Heart left ventricle (tissue), 16 donors: ENCODE measurements at regions not wholly inside any gene's neighbourhood (a gene's known extent, or its start where the extent isn't known, plus 50 kb on each side); places are given as distances from the start of the nearest gene placed in this dataset.

ENCODE experiments used
- ATAC-seq, 4 donors: fragments of 200-7000 bp; cut with Tn5 transposase; one replicate each; pipeline ENCODE4 v1.9.1; 2020 to 2022; ENCODE audit warnings: moderate library complexity in 4 of 4, mild to moderate bottlenecking in 3 of 4, moderate number of reproducible peaks in 1 of 4
- DNase-seq, 5 donors: peaks; one replicate each; pipeline ENCODE4 v3.0.0-alpha.2; 2020
- H3K27ac ChIP-seq, 12 donors: fragments of 200-600 bp; sonication (generic) in 4 of 12; one replicate each; pipeline versions ENCODE4 v1.5.0 to v1.8.0; 2016 to 2022; ENCODE audit warnings: mild to moderate bottlenecking in 2 of 12
- H3K27me3 ChIP-seq, 9 donors: fragments of 200-600 bp; sonication (generic) in 2 of 9; one replicate each; pipeline versions ENCODE4 v1.5.1 to v1.8.0; 2016 to 2022; ENCODE audit warnings: mild to moderate bottlenecking in 3 of 9
- H3K36me3 ChIP-seq, 9 donors: fragments of 200-600 bp; sonication (generic) in 2 of 9; one replicate each; pipeline versions ENCODE4 v1.5.0 to v1.8.0; 2018 to 2022; ENCODE audit warnings: mild to moderate bottlenecking in 2 of 9
- H3K4me1 ChIP-seq, 12 donors: fragments of 200-600 bp; sonication (generic) in 4 of 12; one replicate each; pipeline versions ENCODE4 v1.5.0 to v1.8.0; 2016 to 2022; ENCODE audit warnings: mild to moderate bottlenecking in 3 of 12
- H3K4me3 ChIP-seq, 12 donors: fragments of 200-600 bp; sonication (generic) in 4 of 12; one replicate each; pipeline versions ENCODE4 v1.5.0 to v1.8.0; 2017 to 2022; ENCODE audit warnings: mild to moderate bottlenecking in 9 of 12, moderate library complexity in 4 of 12
- H3K9me3 ChIP-seq, 12 donors: fragments of 200-600 bp; sonication (generic) in 4 of 12; one replicate each; pipeline versions ENCODE4 v1.5.0 to v1.8.0; 2016 to 2022; ENCODE audit warnings: mild to moderate bottlenecking in 1 of 12
- POLR2A ChIP-seq, 2 donors: fragments of 450-650 bp; IDR thresholded peaks; one replicate each; pipeline ENCODE4 v1.6.1; 2017; ENCODE audit warnings: antibody characterized with exemption in 2 of 2, mild to moderate bottlenecking in 2 of 2, moderate library complexity in 2 of 2
- WGBS, 4 donors: extraction: QIAGEN DNeasy Blood & Tissue Kit in 2 of 4; methylation state at CpG; one replicate each; pipeline versions ENCODE4 v1.1.5 to v1.1.7; 2013 to 2018; 5-methylcytosine and 5-hydroxymethylcytosine counted together
- intact Hi-C, 10 donors: fragments of 100-400 bp; cut with DNase I; formaldehyde crosslinking; loops; one replicate each; pipeline versions ENCODE4 v1.11.1 to v1.14.2; 2022
- TF ChIP-seq, protein P1 (sequence below), 12 donors: fragments of 200-600 bp; sonication (generic) in 4 of 12; IDR thresholded peaks; one replicate each; pipeline versions ENCODE4 v1.5.0 to v1.8.0; 2018 to 2022; ENCODE audit warnings: antibody characterized with exemption in 12 of 12, mild to moderate bottlenecking in 5 of 12
- donor health status: ischemic (EF 13 %, LVEDD 7.1; RV severe dilation, severe dysfunction).
- donor health status: healthy with polysubstance abuse.
- donor health status: DM: no; HTN: yes; CAD: no.
- donor health status: DM: no; HTN: no; CAD: no.
- donor health status: ischemic (EF 25% LVEDD 6.9; RV normal size, moderate dysfunction).
- donor health status: ischemic (EF 25% LVEDD 5.7; RV mildly dilated, moderate dysfunction).
- donor health status: healthy.
- donor health status: DM: yes; HTN: yes; CAD: no.
- donor health status: ischemic (EF 35%, LVEDD 5.7; RV mildly dilated, moderate dysfunction).
- donor health status: nonischemic (EF 11% LVEDD 7.7; RV severe dilation, severe dysfunction).
- donor health status: DM: yes; HTN: yes; CAD: no.
- donor health status: PGD.
- donor health status: ischemic (EF 29% LVEDD 5.4; RV normal size, mild dysfunction).
- donor health status: nonischemic (EF 23%, LVEDD 6.1; RV moderate dilation, normal function).

- no peaks in the 10 kb centered on the region for H3K36me3 ChIP-seq
- ATAC-seq = no peak
- no peak for DNase-seq
- intact Hi-C loops = no loop called here
- TF ChIP-seq, protein P1, sequence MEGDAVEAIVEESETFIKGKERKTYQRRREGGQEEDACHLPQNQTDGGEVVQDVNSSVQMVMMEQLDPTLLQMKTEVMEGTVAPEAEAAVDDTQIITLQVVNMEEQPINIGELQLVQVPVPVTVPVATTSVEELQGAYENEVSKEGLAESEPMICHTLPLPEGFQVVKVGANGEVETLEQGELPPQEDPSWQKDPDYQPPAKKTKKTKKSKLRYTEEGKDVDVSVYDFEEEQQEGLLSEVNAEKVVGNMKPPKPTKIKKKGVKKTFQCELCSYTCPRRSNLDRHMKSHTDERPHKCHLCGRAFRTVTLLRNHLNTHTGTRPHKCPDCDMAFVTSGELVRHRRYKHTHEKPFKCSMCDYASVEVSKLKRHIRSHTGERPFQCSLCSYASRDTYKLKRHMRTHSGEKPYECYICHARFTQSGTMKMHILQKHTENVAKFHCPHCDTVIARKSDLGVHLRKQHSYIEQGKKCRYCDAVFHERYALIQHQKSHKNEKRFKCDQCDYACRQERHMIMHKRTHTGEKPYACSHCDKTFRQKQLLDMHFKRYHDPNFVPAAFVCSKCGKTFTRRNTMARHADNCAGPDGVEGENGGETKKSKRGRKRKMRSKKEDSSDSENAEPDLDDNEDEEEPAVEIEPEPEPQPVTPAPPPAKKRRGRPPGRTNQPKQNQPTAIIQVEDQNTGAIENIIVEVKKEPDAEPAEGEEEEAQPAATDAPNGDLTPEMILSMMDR (IDR thresholded peaks at IDR 0.05) = no peak
- no peak for TF ChIP-seq POLR2A (IDR thresholded peaks at IDR 0.05)
- no peaks in the 10 kb centered on the region for H3K27me3 ChIP-seq
- no peak overlapping the region for H3K4me3 ChIP-seq
- 89 to 93% (median 92%) methylated on average over 4 of the region's 4 CpGs for WGBS, 4 donors
- H3K9me3 ChIP-seq = no peaks in the 10 kb centered on the region
- H3K4me1 ChIP-seq = peaks cover 0 to 21% (median 0%) of the 10 kb centered on the region in 12 donors
- H3K27ac ChIP-seq = no peak overlapping the region
Measured at GRCh38 chr11:115874843-115875242, 370.6 kb upstream of the CADM1 start.

- H3K27ac ChIP-seq = no peak overlapping the region
- intact Hi-C loops = no loop called here
- H3K27me3 ChIP-seq = no peaks in the 10 kb centered on the region
- H3K4me1 ChIP-seq = peaks cover 0 to 21% (median 0%) of the 10 kb centered on the region in 12 donors
- 62 to 66% (median 64%) methylated on average over 5 of the region's 5 CpGs for WGBS, 4 donors
- H3K36me3 ChIP-seq = no peaks in the 10 kb centered on the region
- H3K4me3 ChIP-seq = no peak overlapping the region
- no peak for DNase-seq
- peaks cover 0 to 6% (median 0%) of the 10 kb centered on the region in 12 donors for H3K9me3 ChIP-seq
- TF ChIP-seq, protein P1 (IDR thresholded peaks at IDR 0.05) = no peak
- TF ChIP-seq POLR2A (IDR thresholded peaks at IDR 0.05) = no peak
- ATAC-seq = no peak
Measured at GRCh38 chr11:115873813-115874212, 369.6 kb upstream of the CADM1 start.

DNA sequence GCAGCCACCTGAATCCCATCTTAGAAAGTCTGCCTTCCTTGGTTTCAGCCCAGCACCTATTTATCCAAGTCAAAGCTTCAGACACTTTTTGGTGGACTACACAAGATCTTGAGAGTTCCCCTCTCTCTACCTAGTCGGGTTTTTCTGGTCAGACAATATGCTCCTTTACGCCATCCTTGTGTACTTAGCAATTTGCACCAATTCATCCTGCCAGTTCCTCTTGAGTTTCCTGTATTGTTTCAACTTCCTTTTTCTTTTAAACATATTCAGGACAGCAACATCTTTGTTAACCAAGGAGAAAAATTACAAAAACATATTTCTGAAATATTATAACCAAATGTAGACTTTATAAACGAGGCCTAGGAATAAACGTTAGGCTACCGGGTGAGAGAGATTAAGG, 368.2 kb upstream of the CADM1 start:
- intact Hi-C loops = no loop called here
- H3K9me3 ChIP-seq = peaks cover 0 to 8% (median 0%) of the 10 kb centered on the region in 12 donors
- H3K4me3 ChIP-seq = no peak overlapping the region
- WGBS, 4 donors = 56 to 69% (median 57%) methylated on average over 5 of the region's 5 CpGs
- H3K27ac ChIP-seq = no peak overlapping the region
- peaks cover 0 to 21% (median 0%) of the 10 kb centered on the region in 12 donors for H3K4me1 ChIP-seq
- no peak for ATAC-seq
- no peak for TF ChIP-seq POLR2A (IDR thresholded peaks at IDR 0.05)
- no peaks in the 10 kb centered on the region for H3K27me3 ChIP-seq
- H3K36me3 ChIP-seq = no peaks in the 10 kb centered on the region
- DNase-seq = no peak

DNA sequence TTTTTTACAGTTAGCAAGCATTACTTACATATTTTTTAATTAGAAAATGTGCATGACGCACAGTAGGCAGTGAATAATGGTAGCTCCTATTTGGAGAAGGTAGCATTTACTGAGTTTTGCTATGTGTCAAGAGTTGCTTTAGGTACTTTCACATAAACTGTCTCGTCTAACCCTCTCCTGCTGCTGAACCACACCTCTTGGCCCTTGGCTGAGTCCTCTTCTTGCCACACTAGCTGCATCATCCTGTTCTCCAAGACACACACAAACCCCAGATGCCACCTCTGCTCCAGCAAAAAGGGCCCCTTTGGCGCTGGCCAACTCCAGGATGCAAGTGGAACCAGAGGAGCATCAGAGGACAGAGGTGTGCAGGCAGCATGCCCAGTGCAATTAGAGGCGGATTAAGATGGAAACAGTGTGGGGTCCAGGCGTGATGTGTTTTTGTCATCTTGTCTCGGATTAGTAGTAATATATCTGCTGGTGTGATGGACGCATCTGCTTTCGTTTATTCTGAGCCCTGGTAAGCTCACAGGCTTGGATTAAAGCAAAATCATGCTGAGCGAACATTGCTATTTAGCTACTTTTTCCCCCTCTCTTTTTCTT, 367.0 kb upstream of the CADM1 start:
- 92 to 96% (median 94%) methylated on average over 9 of the region's 9 CpGs for WGBS, 4 donors
- intact Hi-C loops = no loop called here
- Histone ChIP-seq H3K4me1 (peaks cover 0 to 21% (median 0%) of the 10 kb centered on the region in 12 donors), H3K27ac (no peak overlapping the region), H3K27me3 (no peaks in the 10 kb centered on the region), H3K36me3 (no peaks in the 10 kb centered on the region), H3K9me3 (peaks cover 0 to 8% (median 0%) of the 10 kb centered on the region in 12 donors), H3K4me3 (no peak overlapping the region)
- DNase-seq (no peak), ATAC-seq (no peak)
- no peak for TF ChIP-seq POLR2A (IDR thresholded peaks at IDR 0.05)
- TF ChIP-seq, protein P1 (IDR thresholded peaks at IDR 0.05) = no peak
